Embryonic facial prominence (tissue), 1 donor: ENCODE measurements at regions not wholly inside any gene's neighbourhood (a gene's known extent, or its start where the extent isn't known, plus 50 kb on each side); places are given as distances from the start of the nearest gene placed in this dataset.
"Not testable (repeated sequence)": the region's sequence is repeated elsewhere in the genome, so short reads cannot be mapped to it uniquely, and the experiment has no call there.

Experiments
- DNase-seq: peaks from one replicate; pipeline ENCODE4 v3.0.0-alpha.2; 2016; ENCODE audit errors: extremely low spot score

DNA sequence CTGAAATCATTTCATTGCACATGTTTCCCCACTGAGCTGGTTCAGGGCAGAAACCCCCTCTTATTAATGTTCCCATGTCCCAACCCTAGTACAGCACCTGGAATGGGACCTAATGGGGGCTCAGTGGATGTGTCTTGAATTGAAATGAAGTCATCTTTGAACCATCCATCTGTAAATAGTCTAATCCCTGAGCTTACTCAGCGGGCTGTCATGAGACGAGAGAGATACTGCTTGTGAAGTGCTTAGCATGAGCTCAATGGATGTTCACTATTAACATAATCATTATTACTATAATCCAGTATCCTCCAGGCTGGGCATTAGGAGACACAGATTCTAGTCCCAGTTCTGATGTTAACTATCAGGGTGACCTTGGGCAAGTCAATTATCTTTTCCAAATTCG lies 106.6 kb upstream of the LRFN2 start:
- no peak for DNase-seq

GRCh38 chr6:40692337-40692736 lies 105.2 kb upstream of the LRFN2 start:
- DNase-seq, result no peak

DNA sequence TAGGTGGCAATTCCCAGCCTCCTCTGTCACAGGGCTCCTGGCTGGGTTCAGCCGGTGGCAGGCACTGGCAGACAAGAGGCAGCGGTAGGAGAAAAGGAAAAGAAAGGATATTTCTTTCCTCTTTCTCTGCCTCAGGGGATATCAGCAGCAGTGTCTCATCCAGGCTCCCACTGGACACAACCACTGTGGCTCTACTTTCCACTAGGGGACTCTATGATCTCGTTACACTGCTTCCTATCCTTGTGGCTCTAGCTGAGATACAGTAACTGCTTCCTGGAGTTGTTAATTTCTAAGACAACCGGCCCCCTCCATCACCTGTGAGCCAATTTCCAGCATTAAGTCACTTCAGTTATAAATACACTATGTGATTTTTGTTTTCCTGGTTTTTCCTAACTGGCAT lies 102.0 kb upstream of the LRFN2 start:
- DNase-seq, result no peak

DNA sequence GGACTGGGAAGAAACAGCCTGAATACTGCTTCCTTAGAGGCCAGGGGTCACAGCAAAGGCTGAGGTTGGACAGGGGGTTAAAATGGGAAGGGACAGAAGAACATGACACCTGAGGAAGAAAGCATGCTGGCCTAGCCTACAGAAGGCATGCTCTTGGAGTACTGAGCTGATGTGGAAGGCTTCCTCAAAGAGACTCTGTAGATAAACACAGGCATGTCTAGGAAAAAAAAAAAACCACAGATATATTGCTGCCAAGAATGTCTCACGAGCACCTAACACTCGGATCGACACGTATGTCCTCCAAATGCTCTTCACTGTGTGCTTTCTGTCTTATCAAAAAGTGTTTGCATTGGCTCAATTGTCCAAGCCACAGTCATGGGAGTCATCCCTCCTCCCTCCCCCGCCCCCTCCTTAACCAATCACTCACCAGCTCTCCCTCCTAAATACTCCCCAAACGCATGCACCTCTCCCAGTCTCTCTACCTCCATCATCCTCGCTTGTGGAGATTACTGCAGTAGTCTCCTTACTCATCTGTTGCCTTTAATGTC lies 101.1 kb upstream of the LRFN2 start:
- no peak for DNase-seq

DNA sequence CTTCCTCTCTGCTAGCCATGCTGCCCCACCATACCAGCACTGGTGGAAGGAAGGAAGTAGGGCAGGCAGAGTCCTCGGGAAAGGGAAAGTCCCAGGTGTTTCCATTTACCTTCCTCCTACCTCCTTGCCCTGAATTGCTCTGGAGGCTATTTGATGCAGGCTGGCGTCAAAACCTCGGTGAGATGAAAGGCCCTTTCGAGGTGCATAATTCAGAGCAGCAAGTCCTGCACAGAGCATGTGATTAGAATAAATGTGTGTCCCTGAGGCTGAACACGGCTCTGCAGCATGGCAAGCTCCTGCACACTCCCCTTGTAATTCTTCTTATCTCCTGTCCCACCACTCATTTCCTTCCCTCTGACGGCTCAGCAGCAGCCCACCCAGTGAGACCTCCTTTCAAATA lies 98.7 kb upstream of the LRFN2 start:
- DNase-seq, result no peak

DNA sequence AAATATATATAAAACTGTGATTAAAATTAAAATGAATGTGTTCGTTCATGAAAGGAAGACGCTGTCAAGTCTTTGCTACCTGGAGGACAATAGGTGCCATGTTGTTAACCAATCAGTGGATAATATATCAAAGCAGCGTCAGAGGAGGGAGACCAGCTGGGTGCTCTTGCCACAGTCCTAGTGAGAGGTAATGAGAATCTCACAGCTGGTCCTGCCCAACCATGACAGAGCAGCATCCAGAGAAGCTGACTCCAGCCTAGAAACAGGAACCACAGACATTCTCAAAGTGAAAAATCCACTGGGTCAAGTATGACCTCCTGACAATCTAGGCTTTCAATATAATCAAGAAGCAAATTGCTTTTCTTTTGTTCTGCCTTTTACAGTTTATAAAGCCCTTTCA lies 94.5 kb upstream of the LRFN2 start:
- no peak for DNase-seq

- DNase-seq, result no peak
These were observed 91.8 kb upstream of the LRFN2 start for GRCh38 chr6:40678941-40679340.

GRCh38 chr6:40674170-40674569 lies 87.0 kb upstream of the LRFN2 start:
- DNase-seq, result no peak

GRCh38 chr6:40672087-40672486 lies 84.9 kb upstream of the LRFN2 start:
- no peak for DNase-seq

DNA sequence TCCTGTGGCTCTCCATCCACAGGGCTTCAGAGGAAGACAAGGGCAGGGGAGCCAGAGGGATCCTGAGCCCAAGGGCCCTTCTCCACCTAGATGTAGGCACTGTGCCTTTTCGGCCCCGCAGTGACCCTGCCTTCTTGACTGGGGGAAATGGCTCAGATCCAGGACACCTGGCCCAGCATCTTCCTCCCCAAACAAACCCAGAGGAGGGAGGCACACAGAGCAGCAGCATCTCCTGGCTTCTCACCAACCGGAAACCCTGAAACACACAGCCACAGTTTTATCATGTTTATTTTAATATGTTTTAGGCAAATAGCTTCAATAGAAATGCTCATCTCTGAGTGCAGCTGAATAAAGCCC lies 84.5 kb upstream of the LRFN2 start:
- DNase-seq, result no peak

DNA sequence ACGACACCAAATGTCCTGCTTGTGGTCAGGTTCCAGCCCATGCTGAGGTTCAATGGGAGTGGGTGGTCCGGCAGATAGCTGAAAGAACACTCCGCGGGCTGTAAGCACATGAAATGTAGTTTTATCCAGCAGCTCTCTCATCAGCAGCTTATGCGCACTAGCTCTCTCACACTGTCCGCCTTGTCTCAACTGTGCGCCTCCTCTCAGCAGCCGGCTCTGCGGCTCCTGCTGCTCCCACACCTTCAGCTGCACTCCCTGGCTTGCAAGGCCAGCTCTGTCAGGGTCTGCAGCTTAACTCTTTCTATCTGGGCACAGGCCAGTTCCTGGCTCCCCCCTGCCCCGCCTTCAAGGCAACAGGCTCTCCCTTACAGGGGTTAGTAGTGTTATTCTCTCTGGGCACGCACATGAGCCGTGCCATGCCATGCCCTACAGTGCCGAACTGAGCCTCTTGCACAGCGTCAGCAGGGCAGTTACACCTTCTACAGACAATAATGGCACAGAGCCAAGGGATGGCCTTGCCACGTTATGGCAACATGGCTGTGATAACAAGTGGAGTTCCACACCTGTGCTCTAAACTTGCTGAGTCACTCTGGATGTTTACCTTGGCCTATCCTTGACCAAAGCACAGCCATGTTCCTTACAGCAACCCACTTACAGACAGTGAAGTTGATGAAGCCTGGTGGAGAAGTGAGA lies 84.0 kb upstream of the LRFN2 start:
- DNase-seq, result no peak

GRCh38 chr6:40669343-40669742 lies 82.2 kb upstream of the LRFN2 start:
- no peak for DNase-seq

DNA sequence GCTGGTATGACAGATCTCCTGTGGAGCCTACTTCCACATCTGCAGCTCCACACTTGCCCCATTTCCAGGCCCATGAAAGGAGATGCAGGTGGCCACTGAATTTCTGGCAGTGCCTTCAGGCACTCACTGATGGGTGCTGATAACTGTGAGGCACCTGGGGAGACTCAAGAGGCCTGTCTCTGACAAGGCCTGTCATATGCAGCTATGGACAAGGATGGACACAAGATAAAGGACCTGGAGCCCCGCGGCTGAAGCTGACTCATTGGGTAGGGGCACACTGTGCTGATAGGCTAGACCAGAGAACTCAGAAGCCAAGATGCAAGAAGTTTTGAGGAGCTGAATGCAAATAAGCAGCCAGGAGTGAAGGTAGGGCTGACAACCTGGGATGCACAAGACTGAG lies 81.0 kb upstream of the LRFN2 start:
- no peak for DNase-seq

GRCh38 chr6:40666530-40666929 lies 79.4 kb upstream of the LRFN2 start:
- DNase-seq, result no peak

DNA sequence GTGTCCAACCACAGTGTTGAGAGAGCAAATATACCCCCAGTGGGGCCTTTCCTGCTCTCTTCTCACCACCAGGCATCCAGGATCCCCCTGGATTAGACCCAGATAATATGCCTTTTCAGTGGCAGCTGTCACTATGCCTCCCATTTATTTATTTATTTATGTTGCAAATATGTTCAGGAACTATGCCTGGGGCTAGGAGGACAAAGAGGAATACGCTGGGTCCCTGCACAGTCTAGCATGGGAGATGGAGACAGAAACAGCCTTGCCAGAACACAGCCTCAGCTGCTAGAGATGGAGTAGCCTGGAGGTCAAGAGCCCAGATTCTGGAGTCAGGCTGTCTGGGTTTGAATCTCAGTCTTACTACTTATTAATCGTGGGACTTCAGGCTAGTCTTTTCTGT lies 74.6 kb upstream of the LRFN2 start:
- DNase-seq, result no peak

- not testable (repeated sequence) for DNase-seq
These were observed 69.6 kb upstream of the LRFN2 start for GRCh38 chr6:40656772-40657171.

- DNase-seq, result no peak
These were observed 67.7 kb upstream of the LRFN2 start for GRCh38 chr6:40654828-40655227.

GRCh38 chr6:40645043-40645442 lies 57.9 kb upstream of the LRFN2 start:
- no peak for DNase-seq

- no peak for DNase-seq
These were observed 55.7 kb upstream of the LRFN2 start for GRCh38 chr6:40642837-40643236.

- no peak for DNase-seq
These were observed 55.0 kb upstream of the LRFN2 start for GRCh38 chr6:40642190-40642589.

DNA sequence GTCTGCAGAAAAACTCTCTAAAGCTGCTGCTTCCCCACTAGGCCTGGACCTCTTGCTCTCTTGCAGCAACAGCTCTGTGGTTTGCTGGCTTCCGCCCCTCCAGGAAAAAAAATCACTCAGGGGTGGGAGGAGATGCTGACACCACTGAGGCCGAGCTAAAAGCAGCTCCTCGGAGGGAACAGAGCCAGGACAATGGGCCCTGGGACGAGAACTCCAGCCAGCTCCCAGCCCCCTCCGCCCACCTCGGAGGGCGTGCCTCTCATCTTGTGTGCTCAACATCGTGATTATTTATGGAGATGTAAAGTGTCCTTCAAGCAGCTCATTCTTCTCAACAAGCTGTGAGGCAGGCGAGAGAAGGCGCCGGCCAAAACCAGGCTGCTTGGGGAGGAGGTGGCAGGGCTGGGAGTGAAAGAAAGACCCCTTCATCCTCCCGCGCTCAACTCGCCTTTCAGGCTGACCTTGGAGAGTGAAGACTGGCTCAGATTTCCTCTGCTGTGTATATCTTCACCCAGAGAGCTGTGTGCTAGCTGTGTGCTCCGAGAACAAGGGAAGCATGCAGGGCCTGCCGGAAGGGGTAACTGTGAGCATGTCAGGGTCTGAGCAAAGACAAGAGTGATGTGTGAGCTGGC lies 53.5 kb upstream of the LRFN2 start:
- no peak for DNase-seq
